IMR-90 (cell line): ENCODE measurements at regions not wholly inside any gene's neighbourhood (a gene's known extent, or its start where the extent isn't known, plus 50 kb on each side); places are given as distances from the start of the nearest gene placed in this dataset.

Experiments used
- MAFK ChIP-seq: IDR thresholded peaks from 2 replicates; pipeline ENCODE4 v1.6.1; 2012; ENCODE audit warnings: low read depth, low read length, improper control_type of control experiment
- MXI1 ChIP-seq: IDR thresholded peaks from 2 replicates; pipeline ENCODE4 v1.6.1; 2012; ENCODE audit warnings: low read depth, mild to moderate bottlenecking, low read length, moderate library complexity, borderline replicate concordance
- POLR2A ChIP-seq: IDR thresholded peaks from 2 replicates; pipeline ENCODE4 v1.6.1; 2012; ENCODE audit warnings: mild to moderate bottlenecking, low read depth, low read length
- RAD21 ChIP-seq: IDR thresholded peaks from 2 replicates; pipeline ENCODE4 v1.6.1; 2012; ENCODE audit warnings: low read length, improper control_type of control experiment
- RCOR1 ChIP-seq: IDR thresholded peaks from 2 replicates; pipeline ENCODE4 v1.6.1; 2012; ENCODE audit warnings: mild to moderate bottlenecking, low read length, improper control_type of control experiment; ENCODE audit not compliant: insufficient replicate concordance
- SMC3 ChIP-seq: fragments of 150-350 bp; IDR thresholded peaks from 2 replicates; pipeline ENCODE4 v1.6.1; 2016; ENCODE audit warnings: low read depth, mild to moderate bottlenecking, antibody characterized with exemption, low read length, moderate library complexity
- TF ChIP-seq, protein P1 (sequence below): conservative IDR thresholded peaks from 2 replicates; pipeline ENCODE4 v1.5.1; 2012; ENCODE audit warnings: mild to moderate bottlenecking, low read depth, low read length, improper control_type of control experiment

- TF ChIP-seq, protein P1, sequence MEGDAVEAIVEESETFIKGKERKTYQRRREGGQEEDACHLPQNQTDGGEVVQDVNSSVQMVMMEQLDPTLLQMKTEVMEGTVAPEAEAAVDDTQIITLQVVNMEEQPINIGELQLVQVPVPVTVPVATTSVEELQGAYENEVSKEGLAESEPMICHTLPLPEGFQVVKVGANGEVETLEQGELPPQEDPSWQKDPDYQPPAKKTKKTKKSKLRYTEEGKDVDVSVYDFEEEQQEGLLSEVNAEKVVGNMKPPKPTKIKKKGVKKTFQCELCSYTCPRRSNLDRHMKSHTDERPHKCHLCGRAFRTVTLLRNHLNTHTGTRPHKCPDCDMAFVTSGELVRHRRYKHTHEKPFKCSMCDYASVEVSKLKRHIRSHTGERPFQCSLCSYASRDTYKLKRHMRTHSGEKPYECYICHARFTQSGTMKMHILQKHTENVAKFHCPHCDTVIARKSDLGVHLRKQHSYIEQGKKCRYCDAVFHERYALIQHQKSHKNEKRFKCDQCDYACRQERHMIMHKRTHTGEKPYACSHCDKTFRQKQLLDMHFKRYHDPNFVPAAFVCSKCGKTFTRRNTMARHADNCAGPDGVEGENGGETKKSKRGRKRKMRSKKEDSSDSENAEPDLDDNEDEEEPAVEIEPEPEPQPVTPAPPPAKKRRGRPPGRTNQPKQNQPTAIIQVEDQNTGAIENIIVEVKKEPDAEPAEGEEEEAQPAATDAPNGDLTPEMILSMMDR, result no peak
- TF ChIP-seq MAFK, result peak; percentile 27; the same call in 1 of the 2 replicates
- TF ChIP-seq POLR2A, result no peak
- TF ChIP-seq MXI1, result no peak
- no peak for TF ChIP-seq RCOR1
- TF ChIP-seq RAD21, result no peak
- TF ChIP-seq SMC3, result no peak
These were observed 583.6 kb downstream of the FBXO15 start for GRCh38 chr18:73563901-73564472.
